MV-4-11 (cell line): ENCODE measurements at regions not wholly inside any gene's neighbourhood (a gene's known extent, or its start where the extent isn't known, plus 50 kb on each side); places are given as distances from the start of the nearest gene placed in this dataset.

Experiments
- DNase-seq: peaks from one replicate; lab custom pipeline; 2025; lab: John Stamatoyannopoulos, UW

- peak; percentile 18 for DNase-seq
Observed at GRCh38 chr12:105705765-105706164, 375.3 kb downstream of the C12orf75 start.

GRCh38 chr12:105706321-105706972 lies 376.0 kb downstream of the C12orf75 start:
- DNase-seq = no peak

- no peak for DNase-seq
Observed at GRCh38 chr12:105706973-105707334, 376.5 kb downstream of the C12orf75 start.

- no peak for DNase-seq
Observed at GRCh38 chr12:105713606-105714305, 383.3 kb downstream of the C12orf75 start.

GRCh38 chr12:105716621-105717020 lies 386.1 kb downstream of the C12orf75 start:
- no peak for DNase-seq

- no peak for DNase-seq
Observed at GRCh38 chr12:105721051-105721825, 390.7 kb downstream of the C12orf75 start.

- DNase-seq = no peak
Observed at GRCh38 chr12:105721891-105722290, 391.4 kb downstream of the C12orf75 start.

- DNase-seq = no peak
Observed at GRCh38 chr12:105723066-105723465, 392.6 kb downstream of the C12orf75 start.

GRCh38 chr12:105723494-105723893 lies 393.0 kb downstream of the C12orf75 start:
- DNase-seq = no peak

- no peak for DNase-seq
Observed at GRCh38 chr12:105724641-105725040, 394.1 kb downstream of the C12orf75 start.

- no peak for DNase-seq
Observed at GRCh38 chr12:105725054-105725453, 394.6 kb downstream of the C12orf75 start.

GRCh38 chr12:105729181-105729771 lies 398.8 kb downstream of the C12orf75 start:
- DNase-seq = no peak

GRCh38 chr12:105729926-105730325 lies 399.4 kb downstream of the C12orf75 start:
- no peak for DNase-seq

- DNase-seq = no peak
Observed at GRCh38 chr12:105733579-105733978, 403.1 kb downstream of the C12orf75 start.

- no peak for DNase-seq
Observed at GRCh38 chr12:105736498-105736897, 402.3 kb downstream of the NUAK1 start.

GRCh38 chr12:105738051-105738450 lies 400.7 kb downstream of the NUAK1 start:
- no peak for DNase-seq

GRCh38 chr12:105740369-105740768 lies 398.4 kb downstream of the NUAK1 start:
- DNase-seq = no peak

- DNase-seq = no peak
Observed at GRCh38 chr12:105740970-105741725, 397.6 kb downstream of the NUAK1 start.

GRCh38 chr12:105741786-105742566 lies 396.8 kb downstream of the NUAK1 start:
- no peak for DNase-seq

GRCh38 chr12:105742567-105742874 lies 396.2 kb downstream of the NUAK1 start:
- DNase-seq = no peak

GRCh38 chr12:105744371-105745058 lies 394.2 kb downstream of the NUAK1 start:
- DNase-seq = no peak
